Gastroesophageal sphincter (tissue), 4 donors: ENCODE measurements at regions not wholly inside any gene's neighbourhood (a gene's known extent, or its start where the extent isn't known, plus 50 kb on each side); places are given as distances from the start of the nearest gene placed in this dataset.
A peak's percentile ranks its signal among the peaks of the same experiment; 100 is the strongest.

Experiments
- ATAC-seq: fragments of 150-250 bp; one replicate; pipeline ENCODE4 v1.9.1; 2016; ENCODE audit warnings: mild to moderate bottlenecking, moderate library complexity
- H3K27ac ChIP-seq, 4 donors: fragments of 200-600 bp; sonication (generic) in 3 of 4; 1 replicate in 3 of 4; 2 replicates in 1 of 4; pipeline ENCODE4 v1.5.1; 2016 to 2019
- H3K27me3 ChIP-seq: fragments of 200-600 bp; sonication (generic); one replicate; pipeline ENCODE4 v1.5.1; 2019
- H3K36me3 ChIP-seq, 2 donors: fragments of 200-600 bp; sonication (generic); one replicate each; pipeline ENCODE4 v1.5.1; 2019; ENCODE audit warnings: control low read depth in 1 of 2
- H3K4me1 ChIP-seq, 3 donors: fragments of 200-600 bp; sonication (generic); 1 replicate in 2 of 3; 2 replicates in 1 of 3; pipeline ENCODE4 v1.5.1; 2016 to 2019; ENCODE audit warnings: control low read depth in 2 of 3
- H3K4me3 ChIP-seq, 2 donors: fragments of 200-600 bp; sonication (generic); one replicate each; pipeline ENCODE4 v1.5.1; 2019; ENCODE audit warnings: mild to moderate bottlenecking in 1 of 2, moderate library complexity in 1 of 2
- H3K9me3 ChIP-seq, 3 donors: fragments of 200-600 bp; sonication (generic); one replicate each; pipeline ENCODE4 v1.5.1; 2017 to 2019; ENCODE audit warnings: control low read depth in 2 of 3
- EP300 ChIP-seq: sonication (generic); formaldehyde crosslinking; IDR thresholded peaks from one replicate; pipeline ENCODE4 v1.6.1; 2017; ENCODE audit warnings: antibody characterized with exemption, mild to moderate bottlenecking
- POLR2A ChIP-seq, 2 donors: fragments of 450-650 bp; IDR thresholded peaks; one replicate each; pipeline ENCODE4 v1.6.1; 2017; ENCODE audit warnings: antibody characterized with exemption in 2 of 2, mild to moderate bottlenecking in 2 of 2, moderate library complexity in 1 of 2
- POLR2AphosphoS5 ChIP-seq: sonication (generic); formaldehyde crosslinking; IDR thresholded peaks from one replicate; pipeline ENCODE4 v1.6.1; 2017; ENCODE audit warnings: antibody characterized with exemption
- WGBS, 2 donors: methylation state at CpG; one replicate each; pipeline ENCODE4 v1.1.5; 2018; ENCODE audit warnings: low coverage in 1 of 2; 5-methylcytosine and 5-hydroxymethylcytosine counted together
- TF ChIP-seq, protein P1 (sequence below), 4 experiments: fragments of 200-600 bp in 2 of 4; fragments of 450-650 bp in 2 of 4; sonication (generic) in 1 of 4; IDR thresholded peaks; one replicate each; pipeline ENCODE4 v1.5.1; 2017 to 2019; ENCODE audit warnings: antibody characterized with exemption in 4 of 4, mild to moderate bottlenecking in 2 of 4, moderate library complexity in 2 of 4

DNA sequence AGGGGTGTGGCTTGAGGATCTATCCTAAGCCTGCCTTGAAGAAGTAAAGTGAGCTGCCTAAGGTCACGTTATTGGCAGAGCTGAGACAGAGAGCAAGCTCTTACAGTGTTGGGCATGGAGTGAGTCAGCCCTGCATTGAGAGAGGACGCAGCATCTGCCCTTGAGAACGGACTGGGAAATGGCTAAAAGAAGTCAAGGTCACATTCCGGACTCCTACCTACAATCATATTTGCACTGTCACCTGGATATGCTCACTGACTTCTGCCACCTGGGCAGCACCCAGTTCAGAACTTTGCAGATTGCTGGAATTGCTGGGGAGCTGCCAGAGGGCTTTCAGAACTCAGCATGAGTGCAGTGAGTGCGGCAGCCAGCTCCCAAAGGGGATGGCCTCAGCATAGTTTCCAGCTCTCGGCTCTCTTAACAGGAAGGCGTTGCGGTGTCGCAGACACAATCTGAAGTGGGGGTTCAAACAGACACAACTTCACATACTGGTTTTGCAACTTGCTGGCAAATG lies 199.3 kb upstream of the SGK1 start:
- peak; percentile 84 for ATAC-seq
- no peaks in the 10 kb centered on the region for H3K36me3 ChIP-seq
- H3K27ac ChIP-seq: peak overlapping the region in 3 of 4 donors; percentile 54 to 69 (median 63)
- no peak for TF ChIP-seq EP300
- TF ChIP-seq POLR2AphosphoS5: peak; percentile 50
- 0 to 6% methylated on average over 4 to 5 of the region's 9 CpGs for WGBS, 2 donors
- no peaks in the 10 kb centered on the region for H3K9me3 ChIP-seq
- H3K4me3 ChIP-seq: no peak overlapping the region
- H3K27me3 ChIP-seq: no peaks in the 10 kb centered on the region
- H3K4me1 ChIP-seq: peaks cover 0 to 37% (median 6%) of the 10 kb centered on the region in 3 donors

DNA sequence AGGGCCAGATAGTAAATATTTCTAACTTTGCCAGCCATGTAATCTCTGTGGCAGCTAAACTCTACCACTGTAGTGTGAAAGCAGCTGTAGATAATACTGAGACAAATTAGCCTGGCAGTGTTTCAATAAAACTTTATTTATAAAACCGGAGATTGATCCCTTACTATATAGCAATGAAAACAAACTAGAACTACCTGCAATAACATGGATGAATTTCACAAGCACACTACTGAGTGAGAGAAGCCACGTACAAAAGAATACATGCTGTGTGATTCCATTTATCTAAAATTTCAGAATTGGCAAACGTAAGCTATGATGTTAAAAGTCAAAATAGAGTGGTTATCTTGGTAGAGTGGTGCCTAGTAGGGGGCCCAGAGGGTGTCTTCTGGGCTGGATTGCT lies 198.7 kb upstream of the SGK1 start:
- no peak for ATAC-seq
- H3K4me1 ChIP-seq: peaks cover 0 to 37% (median 6%) of the 10 kb centered on the region in 3 donors
- TF ChIP-seq, protein P1, sequence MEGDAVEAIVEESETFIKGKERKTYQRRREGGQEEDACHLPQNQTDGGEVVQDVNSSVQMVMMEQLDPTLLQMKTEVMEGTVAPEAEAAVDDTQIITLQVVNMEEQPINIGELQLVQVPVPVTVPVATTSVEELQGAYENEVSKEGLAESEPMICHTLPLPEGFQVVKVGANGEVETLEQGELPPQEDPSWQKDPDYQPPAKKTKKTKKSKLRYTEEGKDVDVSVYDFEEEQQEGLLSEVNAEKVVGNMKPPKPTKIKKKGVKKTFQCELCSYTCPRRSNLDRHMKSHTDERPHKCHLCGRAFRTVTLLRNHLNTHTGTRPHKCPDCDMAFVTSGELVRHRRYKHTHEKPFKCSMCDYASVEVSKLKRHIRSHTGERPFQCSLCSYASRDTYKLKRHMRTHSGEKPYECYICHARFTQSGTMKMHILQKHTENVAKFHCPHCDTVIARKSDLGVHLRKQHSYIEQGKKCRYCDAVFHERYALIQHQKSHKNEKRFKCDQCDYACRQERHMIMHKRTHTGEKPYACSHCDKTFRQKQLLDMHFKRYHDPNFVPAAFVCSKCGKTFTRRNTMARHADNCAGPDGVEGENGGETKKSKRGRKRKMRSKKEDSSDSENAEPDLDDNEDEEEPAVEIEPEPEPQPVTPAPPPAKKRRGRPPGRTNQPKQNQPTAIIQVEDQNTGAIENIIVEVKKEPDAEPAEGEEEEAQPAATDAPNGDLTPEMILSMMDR (IDR thresholded peaks at IDR 0.05): no peak
- TF ChIP-seq POLR2A (IDR thresholded peaks at IDR 0.05) (no peak), POLR2AphosphoS5 (no peak), EP300 (no peak)
- no peaks in the 10 kb centered on the region for H3K27me3 ChIP-seq
- H3K9me3 ChIP-seq: no peaks in the 10 kb centered on the region
- H3K36me3 ChIP-seq: no peaks in the 10 kb centered on the region
- H3K4me3 ChIP-seq: no peak overlapping the region
- peak overlapping the region in 3 of 4 donors; percentile 54 to 69 (median 63) for H3K27ac ChIP-seq
- WGBS, 2 donors: 42 to 63% methylated on average over 3 of the region's 3 CpGs

DNA sequence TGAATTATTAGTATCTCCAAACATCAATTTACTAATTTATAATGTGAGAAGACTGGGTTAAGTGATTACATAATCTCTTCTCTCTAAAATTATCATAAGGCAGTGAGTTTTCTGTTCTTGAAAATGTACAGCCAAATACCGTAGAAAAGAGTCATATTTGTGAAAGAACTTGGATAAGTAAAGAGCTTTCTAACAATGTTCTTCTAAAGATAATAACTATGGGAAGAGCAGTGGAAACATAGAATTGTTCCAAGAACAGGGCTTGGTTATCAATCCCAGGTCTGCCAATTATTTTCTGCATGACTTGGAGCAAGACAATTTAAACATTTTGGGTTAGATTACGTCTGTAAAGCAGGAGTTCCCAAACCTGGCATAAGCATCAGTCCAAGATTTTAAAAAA lies 198.1 kb upstream of the SGK1 start:
- Histone ChIP-seq H3K36me3 (no peaks in the 10 kb centered on the region), H3K27me3 (no peaks in the 10 kb centered on the region), H3K27ac (no peak overlapping the region), H3K4me1 (peaks cover 0 to 32% (median 6%) of the 10 kb centered on the region in 3 donors), H3K4me3 (no peak overlapping the region), H3K9me3 (no peaks in the 10 kb centered on the region)
- TF ChIP-seq EP300 (no peak), POLR2AphosphoS5 (no peak), POLR2A (IDR thresholded peaks at IDR 0.05) (no peak)
- TF ChIP-seq, protein P1 (IDR thresholded peaks at IDR 0.05): no peak
- ATAC-seq: no peak
- 52 to 97% methylated on average over 2 of the region's 2 CpGs for WGBS, 2 donors

DNA sequence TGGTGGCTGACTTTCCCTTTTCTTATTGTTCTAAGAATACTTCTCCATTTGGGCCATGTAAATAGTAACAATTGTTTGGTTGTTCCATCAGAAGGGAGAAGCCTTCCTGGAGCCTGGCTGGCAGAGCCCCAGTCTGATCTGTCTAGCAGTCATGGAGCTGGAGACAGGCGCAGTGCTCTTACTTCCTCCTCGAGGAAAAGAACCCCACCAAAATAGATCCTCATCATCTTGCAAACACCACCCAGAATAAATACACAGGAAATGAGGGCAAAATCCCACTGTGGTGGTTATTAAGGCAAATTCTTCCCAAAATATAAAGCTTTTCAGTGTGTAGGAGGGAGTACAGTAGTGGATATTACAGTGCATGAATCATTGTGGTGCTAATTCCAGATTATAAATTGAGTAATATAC lies 195.1 kb upstream of the SGK1 start:
- H3K4me1 ChIP-seq: peaks cover 0 to 14% (median 6%) of the 10 kb centered on the region in 3 donors
- H3K36me3 ChIP-seq: no peaks in the 10 kb centered on the region
- WGBS, 2 donors: 0 to 100% methylated on average over 1 of the region's 2 CpGs
- TF ChIP-seq POLR2AphosphoS5 (no peak), EP300 (no peak), POLR2A (IDR thresholded peaks at IDR 0.05) (no peak)
- TF ChIP-seq, protein P1 (IDR thresholded peaks at IDR 0.05): no peak
- H3K4me3 ChIP-seq: no peak overlapping the region
- H3K27ac ChIP-seq: peak overlapping the region in 1 of 4 donors; percentile 29
- H3K27me3 ChIP-seq: no peaks in the 10 kb centered on the region
- no peaks in the 10 kb centered on the region for H3K9me3 ChIP-seq
- ATAC-seq: peak; percentile 31

DNA sequence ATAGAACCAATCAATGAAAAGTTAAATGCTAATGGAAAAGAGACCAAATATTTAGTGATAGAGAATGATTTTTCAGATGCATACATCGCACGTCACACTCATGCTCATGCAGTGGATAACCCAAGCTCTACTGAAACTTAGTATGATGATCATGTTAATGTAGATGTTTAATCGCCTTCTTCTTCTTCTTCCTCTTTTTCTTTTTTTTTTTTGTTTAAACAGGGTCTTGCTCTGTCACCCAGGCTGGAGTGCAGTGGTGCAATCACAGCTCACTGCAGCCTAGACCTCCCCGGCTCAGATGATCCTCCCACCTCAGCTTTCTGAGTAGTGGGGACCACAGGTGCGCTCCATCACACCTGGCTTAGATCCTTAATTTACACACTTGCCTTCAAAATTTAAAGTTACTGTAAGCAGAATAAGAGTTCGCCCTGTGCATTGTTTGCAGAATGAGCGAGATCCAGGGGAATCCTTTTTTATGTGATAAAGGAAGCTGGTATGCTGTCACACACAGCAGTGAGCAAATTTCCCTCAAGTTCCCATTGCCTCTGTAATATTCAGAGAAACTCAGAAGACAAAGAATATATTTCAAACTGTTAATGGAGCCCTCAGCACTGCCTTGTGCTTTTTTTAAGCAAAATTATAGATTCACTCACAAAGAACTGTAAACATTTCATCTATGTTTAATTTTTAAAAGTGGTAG lies 194.2 kb upstream of the SGK1 start:
- Histone ChIP-seq H3K4me3 (no peak overlapping the region), H3K36me3 (no peaks in the 10 kb centered on the region), H3K4me1 (peaks cover 0 to 6% (median 1%) of the 10 kb centered on the region in 3 donors), H3K27me3 (no peaks in the 10 kb centered on the region), H3K9me3 (no peaks in the 10 kb centered on the region), H3K27ac (no peak overlapping the region)
- no peak for TF ChIP-seq POLR2AphosphoS5
- no peak for TF ChIP-seq POLR2A (IDR thresholded peaks at IDR 0.05)
- TF ChIP-seq, protein P1 (IDR thresholded peaks at IDR 0.05): no peak
- no peak for TF ChIP-seq EP300
- WGBS, 2 donors: 78 to 94% methylated on average over 5 of the region's 7 CpGs
- no peak for ATAC-seq
